ENCODE measurements at regions not wholly inside any gene's neighbourhood (a gene's known extent, or its start where the extent isn't known, plus 50 kb on each side); places are given as distances from the start of the nearest gene placed in this dataset.
"Not testable (repeated sequence)": the region's sequence is repeated elsewhere in the genome, so short reads cannot be mapped to it uniquely, and the experiment has no call there.

DNA sequence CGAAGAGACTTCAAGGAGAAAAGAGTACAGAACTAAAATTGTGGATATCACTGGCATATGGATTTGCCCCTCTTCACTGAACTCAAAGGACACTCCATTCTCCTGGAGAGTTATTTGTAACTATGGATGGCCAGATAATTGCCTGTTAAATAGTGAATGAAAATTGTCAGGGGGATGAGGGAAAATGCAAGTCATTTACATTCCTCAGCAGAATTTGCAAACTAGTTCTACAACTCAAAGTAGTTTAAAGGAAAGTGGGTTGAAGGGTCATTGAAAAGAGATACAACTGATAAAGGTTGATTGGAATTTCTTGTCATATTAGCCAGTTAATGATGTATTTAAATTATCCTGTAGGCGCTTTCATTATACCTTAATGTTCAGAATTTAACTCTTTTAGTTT, 266.5 kb upstream of the SPOPL start:
- in situ Hi-C loops (cut with HindIII; ENCODE audit: low pct_unique_long_range_greater_than_20kb, low sequenced_read_pairs): no loop called here

GRCh38 chr2:138236142-138236541, 265.4 kb upstream of the SPOPL start:
- no peak for DNase-seq (ENCODE audit: low read depth, low spot score)
- in situ Hi-C loops (cut with HindIII; ENCODE audit: low pct_unique_long_range_greater_than_20kb, low sequenced_read_pairs): no loop called here

More for the DNA sequence above, 266.5 kb upstream of the SPOPL start:
- no peak for DNase-seq (ENCODE audit: low read depth, low spot score)

- in situ Hi-C loops (cut with HindIII; ENCODE audit: low pct_unique_long_range_greater_than_20kb, low sequenced_read_pairs): no loop called here
- DNase-seq (ENCODE audit: low read depth, low spot score): no peak
Measured at GRCh38 chr2:138237667-138238384, 263.7 kb upstream of the SPOPL start.

- in situ Hi-C loops (cut with HindIII; ENCODE audit: low pct_unique_long_range_greater_than_20kb, low sequenced_read_pairs): no loop called here
- no peak for DNase-seq (ENCODE audit: low read depth, low spot score)
Measured at GRCh38 chr2:138238908-138239307, 262.7 kb upstream of the SPOPL start.

DNA sequence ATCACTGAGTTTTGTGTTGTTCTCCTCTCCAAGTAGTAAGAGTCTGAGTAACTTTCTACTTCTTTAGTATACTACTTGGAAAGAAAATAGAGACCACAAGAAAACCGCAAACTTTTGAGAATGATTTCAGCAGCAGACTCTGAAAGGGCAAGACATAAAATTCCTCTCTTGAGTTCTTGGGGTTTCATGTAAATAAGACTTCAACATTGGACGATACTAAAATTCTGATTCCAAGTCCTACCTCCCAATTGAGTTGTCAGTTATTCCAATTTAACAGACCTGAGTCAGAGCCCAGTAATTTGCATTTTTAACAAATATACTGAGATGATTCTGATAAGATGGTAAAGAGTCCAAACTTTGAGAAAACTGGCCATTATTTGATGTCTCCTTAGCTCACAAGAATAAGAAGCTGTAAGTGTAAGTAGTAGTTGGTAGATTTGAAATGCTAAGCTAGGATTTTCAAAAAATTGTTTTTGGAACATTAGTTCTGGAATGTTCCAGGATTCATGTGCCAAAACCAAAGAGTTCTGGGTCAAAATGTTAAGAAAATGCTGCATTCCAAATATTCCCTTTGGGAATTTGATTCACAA, 261.6 kb upstream of the SPOPL start:
- no peak for DNase-seq (ENCODE audit: low read depth, low spot score)
- in situ Hi-C loops (cut with HindIII; ENCODE audit: low pct_unique_long_range_greater_than_20kb, low sequenced_read_pairs): no loop called here

- in situ Hi-C loops (cut with HindIII; ENCODE audit: low pct_unique_long_range_greater_than_20kb, low sequenced_read_pairs): no loop called here
- no peak for DNase-seq (ENCODE audit: low read depth, low spot score)
Measured at GRCh38 chr2:138243372-138243771, 258.2 kb upstream of the SPOPL start.

DNA sequence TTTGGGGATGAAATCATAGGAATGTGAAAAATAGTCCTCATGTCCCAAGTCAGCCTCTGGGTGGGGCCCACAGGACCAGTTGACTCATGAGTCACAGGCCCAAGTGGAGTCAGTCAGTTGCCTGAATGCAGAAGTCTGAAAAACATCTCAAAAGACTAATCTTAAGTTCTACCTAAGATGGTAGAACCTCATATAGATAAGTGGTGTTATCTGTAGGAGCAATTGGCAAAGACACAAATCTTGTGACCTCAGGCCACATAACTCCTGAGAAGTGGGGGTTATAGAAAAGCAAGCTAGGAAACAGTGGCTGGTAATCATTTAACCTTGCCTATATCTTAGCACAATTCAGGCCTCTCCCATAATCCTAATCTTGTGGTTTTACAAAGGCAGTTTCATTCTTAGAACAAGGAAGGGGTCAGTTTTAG, 257.1 kb upstream of the SPOPL start:
- no peak for DNase-seq (ENCODE audit: low read depth, low spot score)
- in situ Hi-C loops (cut with HindIII; ENCODE audit: low pct_unique_long_range_greater_than_20kb, low sequenced_read_pairs): no loop called here

GRCh38 chr2:138245310-138245709, 256.3 kb upstream of the SPOPL start:
- in situ Hi-C loops (cut with HindIII; ENCODE audit: low pct_unique_long_range_greater_than_20kb, low sequenced_read_pairs): no loop called here
- no peak for DNase-seq (ENCODE audit: low read depth, low spot score)

GRCh38 chr2:138247302-138247701, 254.3 kb upstream of the SPOPL start:
- no peak for DNase-seq (ENCODE audit: low read depth, low spot score)
- in situ Hi-C loops (cut with HindIII; ENCODE audit: low pct_unique_long_range_greater_than_20kb, low sequenced_read_pairs): no loop called here

- DNase-seq (ENCODE audit: low read depth, low spot score): no peak
- in situ Hi-C loops (cut with HindIII; ENCODE audit: low pct_unique_long_range_greater_than_20kb, low sequenced_read_pairs): no loop called here
Measured at GRCh38 chr2:138249207-138249606, 252.4 kb upstream of the SPOPL start.

DNA sequence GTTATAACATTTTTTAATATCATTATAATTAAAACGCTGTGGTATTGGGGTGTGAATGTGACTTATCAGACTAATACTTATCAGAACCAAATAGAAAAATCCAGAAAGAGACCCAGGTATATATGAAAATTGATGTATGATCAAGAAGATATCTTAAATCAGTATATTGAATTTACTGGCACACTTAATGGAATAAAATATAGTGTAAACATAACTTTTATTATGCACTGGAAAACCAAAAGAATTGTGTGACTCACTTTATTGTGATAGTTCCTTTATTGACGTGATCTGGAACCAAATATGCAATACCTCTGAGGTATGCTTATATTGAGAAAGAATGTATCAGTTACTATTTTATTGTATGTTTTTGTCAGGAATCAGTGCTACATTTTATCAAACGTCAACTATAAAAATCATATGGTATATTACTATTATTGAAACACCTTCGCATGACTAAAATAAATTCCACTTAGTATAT, 250.7 kb upstream of the SPOPL start:
- DNase-seq (ENCODE audit: low read depth, low spot score); in situ Hi-C loops (cut with HindIII; ENCODE audit: low pct_unique_long_range_greater_than_20kb, low sequenced_read_pairs): not testable (repeated sequence)

- in situ Hi-C loops (cut with HindIII; ENCODE audit: low pct_unique_long_range_greater_than_20kb, low sequenced_read_pairs): no loop called here
Measured at GRCh38 chr2:138252587-138252986, 249.0 kb upstream of the SPOPL start.

DNA sequence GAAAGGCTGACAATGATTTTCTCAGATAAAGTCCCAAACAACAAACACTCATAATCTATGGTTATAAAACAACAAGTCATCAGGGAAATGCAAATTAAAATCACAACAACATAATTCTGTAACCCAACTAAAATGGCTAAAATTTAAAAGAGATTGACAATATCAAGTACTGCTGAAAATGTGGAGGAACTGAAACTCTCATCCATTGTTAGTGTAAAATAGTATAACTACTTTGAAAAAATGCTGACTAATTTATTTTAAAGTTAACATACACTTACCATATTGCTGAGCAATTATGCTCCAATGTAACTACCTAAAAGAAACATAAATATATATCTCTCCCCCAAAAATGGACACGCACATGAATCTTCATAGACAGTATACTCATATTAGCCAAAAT, 245.9 kb upstream of the SPOPL start:
- in situ Hi-C loops (cut with HindIII; ENCODE audit: low pct_unique_long_range_greater_than_20kb, low sequenced_read_pairs): no loop called here
- no peak for DNase-seq (ENCODE audit: low read depth, low spot score)

More at GRCh38 chr2:138252587-138252986, 249.0 kb upstream of the SPOPL start:
- DNase-seq (ENCODE audit: low read depth, low spot score): no peak

GRCh38 chr2:138267161-138267901, 234.2 kb upstream of the SPOPL start:
- no peak for DNase-seq (ENCODE audit: low read depth, low spot score)
- in situ Hi-C loops (cut with HindIII; ENCODE audit: low pct_unique_long_range_greater_than_20kb, low sequenced_read_pairs): no loop called here

GRCh38 chr2:138267902-138268254, 233.7 kb upstream of the SPOPL start:
- in situ Hi-C loops (cut with HindIII; ENCODE audit: low pct_unique_long_range_greater_than_20kb, low sequenced_read_pairs): no loop called here

GRCh38 chr2:138269765-138270164, 231.8 kb upstream of the SPOPL start:
- no peak for DNase-seq (ENCODE audit: low read depth, low spot score)
- in situ Hi-C loops (cut with HindIII; ENCODE audit: low pct_unique_long_range_greater_than_20kb, low sequenced_read_pairs): no loop called here

More at GRCh38 chr2:138267902-138268254, 233.7 kb upstream of the SPOPL start:
- DNase-seq (ENCODE audit: low read depth, low spot score): no peak

- in situ Hi-C loops (cut with HindIII; ENCODE audit: low pct_unique_long_range_greater_than_20kb, low sequenced_read_pairs): no loop called here
Measured at GRCh38 chr2:138271467-138271866, 230.1 kb upstream of the SPOPL start.

GRCh38 chr2:138272524-138273195, 228.9 kb upstream of the SPOPL start:
- in situ Hi-C loops (cut with HindIII; ENCODE audit: low pct_unique_long_range_greater_than_20kb, low sequenced_read_pairs): no loop called here
- DNase-seq (ENCODE audit: low read depth, low spot score): no peak

More at GRCh38 chr2:138271467-138271866, 230.1 kb upstream of the SPOPL start:
- no peak for DNase-seq (ENCODE audit: low read depth, low spot score)
